HG02588 (cell line): ENCODE measurements at regions not wholly inside any gene's neighbourhood (a gene's known extent, or its start where the extent isn't known, plus 50 kb on each side); places are given as distances from the start of the nearest gene placed in this dataset.

Experiments
- ATAC-seq: cut with Tn5 transposase; IDR thresholded peaks from one replicate; pipeline ENCODE4 v1.9.1; 2021; ENCODE audit warnings: mild to moderate bottlenecking, moderate library complexity; ENCODE audit not compliant: unreplicated experiment

DNA sequence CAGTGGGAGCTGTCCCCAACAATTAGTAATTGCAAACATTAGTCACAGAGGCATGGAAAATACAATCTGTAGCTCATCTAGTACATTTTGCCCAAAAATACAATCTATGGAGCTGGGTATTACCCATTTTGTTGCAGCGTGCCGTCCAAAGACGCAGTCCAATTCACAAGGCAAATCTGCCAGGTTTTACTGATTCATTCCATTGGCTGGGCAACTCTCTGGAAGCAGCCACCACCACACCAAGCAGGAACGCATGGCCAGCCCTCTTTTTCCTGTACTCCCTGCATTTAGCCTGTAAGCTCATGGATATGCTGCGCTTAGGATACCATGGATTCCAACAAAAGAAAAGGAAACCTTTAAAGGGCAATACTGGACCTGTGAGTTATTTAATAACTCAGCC is 60.5 kb upstream of the ARRDC4 start:
- ATAC-seq: no peak

DNA sequence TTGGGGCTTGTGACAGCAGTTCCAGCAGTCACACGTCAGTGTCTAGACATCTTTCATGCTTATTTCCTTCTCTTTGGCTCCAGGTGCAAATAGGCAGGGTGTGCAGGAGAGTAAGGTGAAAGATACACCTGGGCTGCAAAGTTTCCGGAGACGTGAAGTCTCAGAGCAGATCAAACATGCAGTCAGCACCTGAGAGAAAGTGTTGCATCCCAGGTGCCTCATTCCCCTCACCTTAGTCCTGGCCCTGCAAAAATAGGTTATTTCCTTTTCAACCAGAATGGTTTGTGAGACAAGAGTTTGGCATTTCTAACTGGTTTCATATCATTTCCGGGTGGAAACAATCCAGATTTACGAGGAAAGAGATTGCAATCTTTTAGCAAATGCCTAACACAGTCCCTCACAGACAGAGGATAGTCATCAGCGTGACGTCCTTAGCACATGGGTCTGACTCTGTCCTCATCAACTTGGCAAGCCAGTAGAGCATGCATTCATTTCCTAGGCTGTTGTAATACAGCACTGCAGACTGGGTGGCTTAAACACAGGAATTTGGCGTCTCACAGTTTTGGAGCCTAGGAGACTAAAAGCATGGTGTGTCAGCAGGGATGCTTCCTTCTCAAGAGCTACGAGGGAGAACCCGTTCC is 58.2 kb upstream of the ARRDC4 start:
- ATAC-seq: no peak

DNA sequence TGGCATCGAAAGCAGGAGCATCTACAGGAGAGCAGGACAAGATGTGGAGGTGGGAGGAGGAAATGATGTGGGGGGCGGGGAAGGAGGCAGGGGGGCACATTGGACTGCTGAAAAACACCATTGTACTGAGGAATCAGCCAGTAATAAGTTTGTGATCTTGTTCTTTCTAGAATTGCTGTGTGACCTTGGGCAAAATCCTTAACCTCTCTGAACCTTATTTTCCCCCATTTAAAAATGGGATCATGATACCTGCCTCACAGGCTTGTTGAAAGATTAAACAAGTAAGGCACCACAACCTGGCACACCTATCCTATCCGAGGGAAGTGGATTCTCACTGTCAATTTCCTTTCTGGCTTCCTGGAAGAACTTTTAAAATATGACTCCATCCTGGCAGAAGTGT is 56.9 kb upstream of the ARRDC4 start:
- no peak for ATAC-seq

DNA sequence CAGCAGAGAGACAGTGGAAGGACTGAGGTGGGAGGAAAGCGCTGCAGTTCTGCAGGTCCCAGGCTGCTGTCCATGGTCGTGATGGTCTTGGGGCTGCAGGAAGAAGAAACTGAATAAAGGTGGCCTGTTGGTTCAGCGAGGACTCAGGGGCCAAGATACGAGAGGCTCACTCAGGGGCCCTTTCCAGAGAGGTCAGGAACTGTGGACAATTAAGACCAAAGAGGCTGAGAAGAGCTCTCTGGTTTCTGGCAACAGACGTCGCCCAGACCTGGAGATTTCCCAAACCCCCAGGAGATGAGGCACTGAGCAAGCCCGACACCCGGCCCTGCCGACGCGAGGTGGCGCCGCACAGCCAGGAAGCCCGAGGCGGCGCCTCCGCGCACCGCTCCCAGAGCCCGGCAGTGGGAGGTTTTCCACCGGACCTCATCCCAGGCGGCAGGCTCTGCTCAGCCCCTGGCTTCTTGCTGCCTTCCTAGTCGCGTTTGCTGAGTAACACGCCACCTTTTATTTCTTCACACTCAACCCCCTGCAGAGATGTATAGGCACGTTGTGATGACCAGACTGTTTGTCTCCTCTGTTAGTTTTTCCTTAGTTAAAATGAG is 56.4 kb upstream of the ARRDC4 start:
- ATAC-seq: no peak

DNA sequence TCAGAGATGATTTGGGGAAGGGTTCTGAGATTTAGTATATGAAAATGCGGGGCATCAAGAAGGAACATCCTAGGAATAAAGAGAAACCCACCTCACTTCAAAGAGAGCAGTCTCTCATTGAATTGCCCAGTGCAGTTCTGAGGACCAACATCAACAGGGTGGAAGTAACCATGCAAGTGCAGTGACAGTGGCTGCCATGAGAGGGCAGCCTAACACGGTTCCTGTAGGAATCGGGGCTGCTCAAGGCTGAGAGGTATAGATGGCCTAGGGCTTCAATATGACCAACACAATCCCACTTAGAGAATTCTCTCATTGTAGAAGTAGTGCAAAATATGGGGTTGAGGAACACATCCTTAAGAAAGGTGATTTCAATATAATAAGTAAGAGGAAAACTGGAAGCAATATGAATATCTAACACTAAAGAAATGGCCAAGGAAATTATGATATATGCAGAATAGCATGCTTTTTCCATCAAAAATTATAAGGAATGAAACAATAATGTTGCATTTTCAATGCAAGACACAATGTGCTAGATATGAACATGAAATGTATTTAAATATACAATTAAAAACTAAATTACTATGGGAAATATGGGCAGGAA is 51.1 kb upstream of the ARRDC4 start:
- peak; percentile 88 for ATAC-seq
